ENCODE measurements at regions not wholly inside any gene's neighbourhood (a gene's known extent, or its start where the extent isn't known, plus 50 kb on each side); places are given as distances from the start of the nearest gene placed in this dataset.

- no peak for DNase-seq
These were observed 54.6 kb upstream of the EOLA2 start for GRCh38 chrX:149992918-149993317.

- no peak for DNase-seq
These were observed 55.7 kb upstream of the EOLA2 start for GRCh38 chrX:149993989-149994388.

GRCh38 chrX:149996515-149996914 is 58.2 kb upstream of the EOLA2 start:
- no peak for DNase-seq

- no peak for DNase-seq
These were observed 66.7 kb upstream of the EOLA2 start for GRCh38 chrX:150005027-150005426.

GRCh38 chrX:150007356-150007755 is 69.1 kb upstream of the EOLA2 start:
- no peak for DNase-seq

- no peak for DNase-seq
These were observed 74.5 kb upstream of the EOLA2 start for GRCh38 chrX:150012647-150013381.

GRCh38 chrX:150014525-150014924 is 76.2 kb upstream of the EOLA2 start:
- no peak for DNase-seq

- DNase-seq = no peak
These were observed 79.6 kb upstream of the EOLA2 start for GRCh38 chrX:150017868-150018267.

- no peak for DNase-seq
These were observed 80.7 kb upstream of the EOLA2 start for GRCh38 chrX:150018931-150019361.

- DNase-seq = no peak
These were observed 90.4 kb upstream of the EOLA2 start for GRCh38 chrX:150028692-150029091.

- DNase-seq = peak; percentile 10
These were observed 94.5 kb upstream of the EOLA2 start for GRCh38 chrX:150032742-150033141.

- DNase-seq = no peak
These were observed 96.5 kb upstream of the EOLA2 start for GRCh38 chrX:150034788-150035187.

- peak; percentile 19 for DNase-seq
These were observed 97.2 kb upstream of the EOLA2 start for GRCh38 chrX:150035531-150035930.

- peak; percentile 72 for DNase-seq
These were observed 97.9 kb upstream of the EOLA2 start for GRCh38 chrX:150036181-150036580.

GRCh38 chrX:150036641-150037040 is 98.3 kb upstream of the EOLA2 start:
- DNase-seq = no peak

- DNase-seq = no peak
These were observed 98.8 kb upstream of the EOLA2 start for GRCh38 chrX:150037041-150037440.

GRCh38 chrX:150038315-150038714 is 100.0 kb upstream of the EOLA2 start:
- DNase-seq = no peak

GRCh38 chrX:150038986-150039599 is 100.8 kb upstream of the EOLA2 start:
- DNase-seq = peak; percentile 20

- no peak for DNase-seq
These were observed 102.9 kb upstream of the EOLA2 start for GRCh38 chrX:150041208-150041607.

GRCh38 chrX:150044556-150044955 is 106.3 kb upstream of the EOLA2 start:
- DNase-seq = no peak

- DNase-seq = no peak
These were observed 109.5 kb upstream of the EOLA2 start for GRCh38 chrX:150047818-150048217.

- DNase-seq = no peak
These were observed 111.4 kb upstream of the EOLA2 start for GRCh38 chrX:150049647-150050046.

GRCh38 chrX:150050387-150050786 is 112.1 kb upstream of the EOLA2 start:
- DNase-seq = no peak

- no peak for DNase-seq
These were observed 112.8 kb upstream of the EOLA2 start for GRCh38 chrX:150051096-150051495.

GRCh38 chrX:150052226-150052625 is 113.9 kb upstream of the EOLA2 start:
- no peak for DNase-seq
